Adipose tissue (tissue), 3 donors: ENCODE measurements at regions not wholly inside any gene's neighbourhood (a gene's known extent, or its start where the extent isn't known, plus 50 kb on each side); places are given as distances from the start of the nearest gene placed in this dataset.
"Not testable (repeated sequence)": the region's sequence is repeated elsewhere in the genome, so short reads cannot be mapped to it uniquely, and the experiment has no call there.

Experiments used
- H3K27ac ChIP-seq: one replicate; pipeline ENCODE4 v1.5.1; 2013; ENCODE audit warnings: low read depth, low read length
- WGBS, 3 donors: extraction: QIAGEN DNeasy Blood & Tissue Kit; methylation state at CpG; one replicate each; pipeline ENCODE4 v1.1.7; 2013; 5-methylcytosine and 5-hydroxymethylcytosine counted together
- donor health status: healthy with polysubstance abuse.
- donor health status: Bipolar disorder and iron deficiency.
- donor health status: healthy.

DNA sequence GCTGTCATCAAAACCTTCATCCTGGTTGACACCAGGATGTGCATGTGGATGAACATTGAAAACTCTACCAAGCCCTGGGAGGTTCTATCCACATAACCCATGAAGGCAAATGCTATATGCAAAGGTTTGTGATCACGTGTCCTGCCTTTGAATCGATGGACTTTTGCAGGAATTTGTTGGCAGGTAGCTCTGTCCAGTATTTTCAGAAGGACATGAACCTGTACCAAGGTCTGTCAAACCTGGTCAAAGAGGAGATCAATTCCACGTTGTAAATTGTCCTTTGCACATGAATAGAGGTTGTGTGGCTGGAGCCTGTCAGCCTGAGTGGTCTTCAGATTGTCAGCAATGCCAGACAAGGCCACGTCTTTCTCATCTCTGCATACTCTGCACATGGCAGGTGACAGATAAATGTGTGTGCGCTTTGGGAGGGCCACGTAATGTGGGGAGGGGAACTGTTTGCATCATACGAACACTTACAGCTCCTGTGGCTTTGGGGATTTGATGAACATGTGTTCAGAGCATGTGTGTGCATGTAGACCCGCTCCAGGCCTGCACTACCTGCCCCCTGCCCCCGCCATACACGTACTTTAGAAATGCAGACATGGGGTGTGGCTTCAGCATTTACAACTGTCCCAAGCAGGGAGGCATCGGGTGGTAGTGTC, 169.1 kb downstream of the ERMARD start:
- 76 to 80% (median 78%) methylated on average over 11 of the region's 11 CpGs for WGBS, 3 donors
- H3K27ac ChIP-seq: no peak overlapping the region

- 87 to 93% (median 88%) methylated on average over 26 of the region's 26 CpGs for WGBS, 3 donors
- H3K27ac ChIP-seq: no peak overlapping the region
Measured at GRCh38 chr6:169918954-169919549, 167.6 kb downstream of the ERMARD start.

GRCh38 chr6:169918239-169918953, 167.0 kb downstream of the ERMARD start:
- H3K27ac ChIP-seq: no peak overlapping the region
- 76 to 86% (median 79%) methylated on average over 21 of the region's 21 CpGs for WGBS, 3 donors

DNA sequence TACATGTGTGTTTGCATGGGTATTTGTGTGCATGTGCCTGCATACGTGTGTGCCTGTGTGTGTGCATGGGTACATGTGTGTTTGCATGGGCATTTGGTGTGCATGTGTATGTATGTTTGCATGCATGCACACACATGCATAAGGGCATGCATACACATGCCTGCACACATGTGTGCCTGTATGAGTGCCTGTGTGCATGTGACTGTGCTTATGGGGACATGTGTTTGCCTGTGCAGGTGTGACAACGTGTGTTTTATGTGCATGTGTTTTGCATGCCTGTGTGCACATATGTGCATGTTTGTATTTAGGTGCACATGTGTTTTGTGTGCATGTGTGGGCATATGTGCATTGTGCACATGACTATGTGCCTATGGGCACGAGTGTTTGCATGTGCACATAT, 165.7 kb downstream of the ERMARD start:
- no peak overlapping the region for H3K27ac ChIP-seq
- 86 to 90% (median 87%) methylated on average over 3 of the region's 3 CpGs for WGBS, 3 donors

- 62 to 72% (median 65%) methylated on average over 22 of the region's 22 CpGs for WGBS, 3 donors
- H3K27ac ChIP-seq: no peak overlapping the region
Measured at GRCh38 chr6:169915769-169916550, 164.5 kb downstream of the ERMARD start.

- WGBS, 3 donors: 90 to 96% (median 96%) methylated on average over 3 of the region's 3 CpGs
- not testable (repeated sequence) for H3K27ac ChIP-seq
Measured at GRCh38 chr6:169913745-169914144, 162.3 kb downstream of the ERMARD start.

GRCh38 chr6:169913096-169913638, 161.7 kb downstream of the ERMARD start:
- H3K27ac ChIP-seq: no peak overlapping the region
- WGBS, 3 donors: 44 to 71% (median 45%) methylated on average over 4 of the region's 4 CpGs

GRCh38 chr6:169912266-169913095, 161.1 kb downstream of the ERMARD start:
- H3K27ac ChIP-seq: no peak overlapping the region
- 81 to 90% (median 81%) methylated on average over 21 of the region's 21 CpGs for WGBS, 3 donors

- no peak overlapping the region for H3K27ac ChIP-seq
- 90 to 93% (median 93%) methylated on average over 39 to 41 of the region's 41 CpGs for WGBS, 3 donors
Measured at GRCh38 chr6:169911264-169912263, 160.1 kb downstream of the ERMARD start.

GRCh38 chr6:169909113-169909512, 157.7 kb downstream of the ERMARD start:
- WGBS, 3 donors: 69 to 84% (median 80%) methylated on average over 7 of the region's 7 CpGs
- H3K27ac ChIP-seq: no peak overlapping the region

DNA sequence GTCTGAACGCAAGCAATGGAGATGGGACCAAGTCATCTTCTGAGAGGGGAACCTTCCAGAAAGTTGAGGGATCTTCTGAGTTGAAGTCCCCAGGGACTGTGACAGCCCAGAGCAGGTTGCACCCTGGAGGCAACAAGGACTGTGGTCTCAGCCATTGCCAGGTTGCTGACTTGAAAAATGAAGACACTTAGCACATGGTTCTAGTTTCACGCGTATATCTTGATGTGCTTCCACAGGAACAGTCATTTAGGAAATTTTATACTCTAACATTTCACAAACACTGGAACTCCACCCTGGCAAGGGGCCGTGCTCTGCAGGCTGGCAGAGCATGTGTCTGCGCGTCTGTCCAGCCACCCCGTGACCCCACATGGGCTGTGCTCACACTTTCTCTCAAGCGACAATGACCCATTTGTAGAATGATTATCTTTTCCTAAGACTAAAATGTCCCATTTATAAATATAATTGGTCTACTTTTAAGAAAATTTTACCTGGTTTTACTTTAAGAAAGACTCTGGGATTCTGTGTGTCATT, 157.0 kb downstream of the ERMARD start:
- H3K27ac ChIP-seq: no peak overlapping the region
- 88 to 91% (median 89%) methylated on average over 8 of the region's 8 CpGs for WGBS, 3 donors

DNA sequence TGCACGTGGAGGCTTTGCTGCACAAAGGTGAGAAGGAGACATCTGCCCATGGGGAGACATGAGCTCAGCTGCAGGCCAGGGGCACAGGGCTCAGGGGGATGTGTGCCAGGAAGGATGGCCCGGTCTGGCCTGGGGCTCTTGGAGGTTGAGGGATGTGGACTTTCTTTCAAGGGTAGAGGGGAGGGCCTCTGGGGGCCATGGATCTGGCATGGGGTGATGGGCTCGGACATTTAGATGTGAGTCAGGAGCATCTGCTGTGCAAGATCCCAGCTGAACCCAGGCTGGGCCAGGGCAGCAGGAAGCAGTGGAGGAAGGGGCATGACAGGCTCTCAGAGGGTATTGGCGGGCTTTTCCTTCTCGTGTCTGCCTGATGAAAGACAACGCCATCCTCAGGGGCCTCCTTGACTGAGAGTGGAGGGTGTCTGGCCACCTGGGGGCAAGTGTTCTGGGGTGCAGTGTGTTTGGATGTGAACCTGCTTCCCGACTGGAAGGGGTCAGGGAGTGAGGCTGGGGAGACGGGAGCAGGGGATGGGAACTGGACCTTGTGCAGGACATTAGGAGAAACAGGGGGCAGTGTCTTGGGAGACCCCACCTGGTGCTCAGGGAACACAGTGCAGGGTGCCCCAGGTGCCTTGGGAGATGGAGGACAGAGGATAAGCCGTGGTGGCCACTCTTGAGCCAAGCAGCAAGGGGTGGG, 156.1 kb downstream of the ERMARD start:
- WGBS, 3 donors: 71 to 88% (median 72%) methylated on average over 9 of the region's 9 CpGs
- H3K27ac ChIP-seq: no peak overlapping the region

DNA sequence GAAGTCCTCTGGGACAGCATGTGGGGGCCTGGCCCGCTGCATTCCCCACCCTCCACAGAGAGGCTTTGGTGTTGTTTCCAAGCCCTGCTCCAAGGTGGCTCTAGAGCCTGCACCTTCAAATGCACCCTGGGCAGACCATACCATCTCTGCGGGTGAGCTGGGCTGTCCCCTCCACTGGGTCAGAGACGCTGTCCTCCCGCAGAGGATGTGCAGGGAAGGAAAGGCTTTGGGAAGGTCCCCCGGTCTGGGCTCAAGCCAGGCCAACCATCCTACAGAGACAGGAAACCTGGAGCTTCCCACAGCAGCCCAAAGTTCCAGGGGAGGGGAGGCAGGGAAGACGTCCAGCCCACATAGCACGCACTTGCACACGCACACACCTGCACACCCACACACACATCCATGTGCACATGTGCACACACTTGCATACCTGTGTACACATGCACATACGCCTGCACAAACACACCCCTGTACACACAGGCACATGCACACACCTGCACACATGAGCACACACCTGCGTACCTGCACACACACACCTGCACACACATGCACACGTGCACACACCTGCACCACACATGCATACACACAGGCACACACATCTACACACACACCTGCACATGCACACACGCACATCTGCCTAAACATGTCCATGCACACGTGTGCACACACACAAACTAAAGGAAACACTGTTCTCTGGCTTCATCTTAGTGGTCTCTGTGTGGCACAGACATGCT, 155.4 kb downstream of the ERMARD start:
- WGBS, 3 donors: 74 to 88% (median 74%) methylated on average over 13 of the region's 13 CpGs
- no peak overlapping the region for H3K27ac ChIP-seq

- H3K27ac ChIP-seq: no peak overlapping the region
- 74 to 88% (median 77%) methylated on average over 24 of the region's 24 CpGs for WGBS, 3 donors
Measured at GRCh38 chr6:169906004-169906687, 154.7 kb downstream of the ERMARD start.
